GM19395 (cell line): ENCODE measurements at regions not wholly inside any gene's neighbourhood (a gene's known extent, or its start where the extent isn't known, plus 50 kb on each side); places are given as distances from the start of the nearest gene placed in this dataset.
"Not testable (repeated sequence)": the region's sequence is repeated elsewhere in the genome, so short reads cannot be mapped to it uniquely, and the experiment has no call there.

Source experiments
- ATAC-seq: cut with Tn5 transposase; IDR thresholded peaks from one replicate; pipeline ENCODE4 v1.9.1; 2021; ENCODE audit warnings: mild to moderate bottlenecking, moderate library complexity; ENCODE audit not compliant: unreplicated experiment

- no peak for ATAC-seq
Observed at GRCh38 chr10:22086730-22087401, 83.3 kb upstream of the DNAJC1 start.

GRCh38 chr10:22079921-22080320 is 76.4 kb upstream of the DNAJC1 start:
- not testable (repeated sequence) for ATAC-seq

GRCh38 chr10:22071332-22071731 is 67.8 kb upstream of the DNAJC1 start:
- no peak for ATAC-seq

GRCh38 chr10:22067091-22067490 is 63.6 kb upstream of the DNAJC1 start:
- no peak for ATAC-seq

GRCh38 chr10:22060984-22061383 is 57.5 kb upstream of the DNAJC1 start:
- ATAC-seq = not testable (repeated sequence)

- ATAC-seq = no peak
Observed at GRCh38 chr10:22058201-22058600, 54.7 kb upstream of the DNAJC1 start.

GRCh38 chr10:22054961-22055360 is 51.4 kb upstream of the DNAJC1 start:
- ATAC-seq = no peak
